Neural cell (in vitro differentiated cells): ENCODE measurements at regions not wholly inside any gene's neighbourhood (a gene's known extent, or its start where the extent isn't known, plus 50 kb on each side); places are given as distances from the start of the nearest gene placed in this dataset.

ENCODE experiments used
- H2AFZ ChIP-seq: fragments of 200-600, 300-800 bp; sonication (generic), shearing (Covaris generic); 2 replicates; pipeline ENCODE4 v1.6.0; 2014; ENCODE audit warnings: low read depth, mild to moderate bottlenecking, antibody characterized with exemption, low read length, moderate library complexity
- H3F3A ChIP-seq: fragments of 200-600 bp; shearing (Covaris generic); 2 replicates; pipeline ENCODE4 v1.6.1; 2016; ENCODE audit warnings: mild to moderate bottlenecking, moderate library complexity, mixed read lengths, antibody characterized with exemption, low read length; ENCODE audit not compliant: insufficient read depth, poor library complexity, severe bottlenecking
- H3K27ac ChIP-seq: fragments of 200-600, 300-800 bp; sonication (generic), shearing (Covaris generic); 2 replicates; pipeline ENCODE4 v1.5.1; 2014; ENCODE audit warnings: mild to moderate bottlenecking, low read length, moderate library complexity
- H3K27me3 ChIP-seq: fragments of 300-800, 200-600 bp; sonication (generic), shearing (Covaris generic); 2 replicates; pipeline ENCODE4 v1.6.0; 2014; ENCODE audit warnings: mild to moderate bottlenecking, low read depth, low read length, moderate library complexity; ENCODE audit not compliant: insufficient read depth
- H3K36me3 ChIP-seq: fragments of 300-800, 200-600 bp; sonication (generic), shearing (Covaris generic); 2 replicates; pipeline ENCODE4 v1.5.1; 2014; ENCODE audit warnings: mild to moderate bottlenecking, antibody characterized with exemption, low read length, moderate library complexity; ENCODE audit not compliant: insufficient read depth
- H3K4me2 ChIP-seq: fragments of 300-800, 200-600 bp; sonication (generic), shearing (Covaris generic); 2 replicates; pipeline ENCODE4 v1.6.0; 2014; ENCODE audit warnings: mild to moderate bottlenecking, low read length
- H3K4me3 ChIP-seq: fragments of 300-800, 200-600 bp; sonication (generic), shearing (Covaris generic); 2 replicates; pipeline ENCODE4 v1.5.1; 2014; ENCODE audit warnings: mild to moderate bottlenecking, low read length, moderate library complexity
- H3K79me2 ChIP-seq: fragments of 200-600 bp; shearing (Covaris generic); replicated peaks from 2 replicates; pipeline ENCODE4 v1.6.0; 2014; ENCODE audit warnings: mild to moderate bottlenecking, low read length, moderate library complexity; ENCODE audit not compliant: insufficient read depth
- H3K9ac ChIP-seq: fragments of 300-800, 200-600 bp; sonication (generic), shearing (Covaris generic); 2 replicates; pipeline ENCODE4 v1.6.1; 2016; ENCODE audit warnings: mild to moderate bottlenecking, low read length, mixed read lengths
- H3K9me2 ChIP-seq: fragments of 200-600 bp; shearing (Covaris generic); 2 replicates; pipeline ENCODE4 v1.6.1; 2016; ENCODE audit warnings: mild to moderate bottlenecking, low read length, mixed read lengths; ENCODE audit not compliant: insufficient read depth
- H3K9me3 ChIP-seq: fragments of 200-600, 300-800 bp; sonication (generic), shearing (Covaris generic); 2 replicates; pipeline ENCODE4 v1.6.1; 2016; ENCODE audit warnings: mild to moderate bottlenecking, mixed run types, low read length, moderate library complexity, mixed read lengths
- H4K20me1 ChIP-seq: fragments of 200-600 bp; shearing (Covaris generic); 2 replicates; pipeline ENCODE4 v1.6.1; 2016; ENCODE audit warnings: mild to moderate bottlenecking, mixed run types; ENCODE audit not compliant: insufficient read depth
- EP300 ChIP-seq: fragments of 450-650 bp; conservative IDR thresholded peaks from 2 replicates; pipeline ENCODE4 v1.6.1; 2014; ENCODE audit warnings: antibody characterized with exemption, mild to moderate bottlenecking, moderate library complexity; ENCODE audit not compliant: poor library complexity, severe bottlenecking
- EZH2 ChIP-seq: fragments of 200-600, 300-800 bp; shearing (Covaris generic), sonication (generic); IDR thresholded peaks from 2 replicates; pipeline ENCODE4 v1.6.1; 2014; ENCODE audit warnings: antibody characterized with exemption, low read length, borderline replicate concordance, mild to moderate bottlenecking; ENCODE audit not compliant: insufficient read depth, poor library complexity, severe bottlenecking
- MXI1 ChIP-seq: fragments of 450-650 bp; conservative IDR thresholded peaks from 2 replicates; pipeline ENCODE4 v1.6.1; 2014; ENCODE audit warnings: antibody characterized with exemption, mild to moderate bottlenecking; ENCODE audit not compliant: poor library complexity, severe bottlenecking
- POLR2AphosphoS5 ChIP-seq: IDR thresholded peaks from 2 replicates; pipeline ENCODE4 v1.6.1; 2012
- RAD21 ChIP-seq: fragments of 450-650 bp; conservative IDR thresholded peaks from 2 replicates; pipeline ENCODE4 v1.6.1; 2014; ENCODE audit warnings: antibody characterized with exemption, mild to moderate bottlenecking, moderate library complexity
- REST ChIP-seq: IDR thresholded peaks from 2 replicates; pipeline ENCODE4 v1.6.1; 2012; ENCODE audit warnings: borderline replicate concordance
- SMC3 ChIP-seq: fragments of 450-650 bp; conservative IDR thresholded peaks from 2 replicates; pipeline ENCODE4 v1.6.1; 2014; ENCODE audit warnings: antibody characterized with exemption, mild to moderate bottlenecking, moderate library complexity; ENCODE audit not compliant: poor library complexity
- TAF1 ChIP-seq: IDR thresholded peaks from 2 replicates; pipeline ENCODE4 v1.6.1; 2012; ENCODE audit warnings: low read depth
- TF ChIP-seq, protein P1 (sequence below): fragments of 450-650 bp; IDR thresholded peaks from 2 replicates; pipeline ENCODE4 v1.5.1; 2014; ENCODE audit warnings: antibody characterized with exemption, mild to moderate bottlenecking, moderate library complexity; ENCODE audit not compliant: poor library complexity, severe bottlenecking

DNA sequence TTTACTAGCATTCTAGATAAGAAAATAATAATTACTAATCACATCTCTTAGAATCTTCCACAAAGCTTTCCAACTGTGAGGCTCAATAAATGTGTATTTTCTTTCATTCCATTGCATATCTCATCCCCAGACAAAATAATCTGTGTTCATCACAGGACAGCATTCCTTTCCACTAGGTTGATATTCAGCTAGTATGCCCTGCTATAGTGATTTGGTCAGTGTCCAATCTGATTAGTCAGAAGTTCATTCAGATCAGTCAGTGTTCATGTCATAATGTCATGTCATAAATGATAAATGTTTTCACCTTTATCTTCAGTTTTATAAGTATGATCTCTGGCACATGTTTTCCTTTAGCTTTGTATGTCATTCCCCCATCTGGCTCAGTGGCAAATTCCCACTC is 611.4 kb downstream of the KCTD8 start:
- Histone ChIP-seq H3K9me3 (no peaks in the 10 kb centered on the region), H3K27ac (no peak overlapping the region), H3K79me2 (no peaks in the 10 kb centered on the region), H3K4me3 (no peak overlapping the region), H3F3A (no peaks in the 10 kb centered on the region), H3K27me3 (no peaks in the 10 kb centered on the region), H3K36me3 (no peaks in the 10 kb centered on the region), H2AFZ (no peak overlapping the region), H3K9me2 (no peaks in the 10 kb centered on the region), H3K4me2 (no peak overlapping the region), H3K9ac (no peak overlapping the region), H4K20me1 (no peaks in the 10 kb centered on the region)
- no peak for TF ChIP-seq REST
- TF ChIP-seq, protein P1, sequence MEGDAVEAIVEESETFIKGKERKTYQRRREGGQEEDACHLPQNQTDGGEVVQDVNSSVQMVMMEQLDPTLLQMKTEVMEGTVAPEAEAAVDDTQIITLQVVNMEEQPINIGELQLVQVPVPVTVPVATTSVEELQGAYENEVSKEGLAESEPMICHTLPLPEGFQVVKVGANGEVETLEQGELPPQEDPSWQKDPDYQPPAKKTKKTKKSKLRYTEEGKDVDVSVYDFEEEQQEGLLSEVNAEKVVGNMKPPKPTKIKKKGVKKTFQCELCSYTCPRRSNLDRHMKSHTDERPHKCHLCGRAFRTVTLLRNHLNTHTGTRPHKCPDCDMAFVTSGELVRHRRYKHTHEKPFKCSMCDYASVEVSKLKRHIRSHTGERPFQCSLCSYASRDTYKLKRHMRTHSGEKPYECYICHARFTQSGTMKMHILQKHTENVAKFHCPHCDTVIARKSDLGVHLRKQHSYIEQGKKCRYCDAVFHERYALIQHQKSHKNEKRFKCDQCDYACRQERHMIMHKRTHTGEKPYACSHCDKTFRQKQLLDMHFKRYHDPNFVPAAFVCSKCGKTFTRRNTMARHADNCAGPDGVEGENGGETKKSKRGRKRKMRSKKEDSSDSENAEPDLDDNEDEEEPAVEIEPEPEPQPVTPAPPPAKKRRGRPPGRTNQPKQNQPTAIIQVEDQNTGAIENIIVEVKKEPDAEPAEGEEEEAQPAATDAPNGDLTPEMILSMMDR = no peak

- no peak overlapping the region for H3K27ac ChIP-seq
- H3K9me3 ChIP-seq = no peaks in the 10 kb centered on the region
- H3K79me2 ChIP-seq = no peaks in the 10 kb centered on the region
- TF ChIP-seq POLR2AphosphoS5 (no peak), EP300 (no peak), MXI1 (no peak), SMC3 (no peak), EZH2 (no peak), TAF1 (no peak), REST (no peak), RAD21 (no peak)
- TF ChIP-seq, protein P1 = no peak
- no peak overlapping the region for H2AFZ ChIP-seq
- H3K9ac ChIP-seq = no peak overlapping the region
- no peaks in the 10 kb centered on the region for H3K9me2 ChIP-seq
- no peak overlapping the region for H3K4me3 ChIP-seq
- no peaks in the 10 kb centered on the region for H3F3A ChIP-seq
- H4K20me1 ChIP-seq = no peaks in the 10 kb centered on the region
- H3K27me3 ChIP-seq = no peaks in the 10 kb centered on the region
- no peaks in the 10 kb centered on the region for H3K36me3 ChIP-seq
- H3K4me2 ChIP-seq = no peak overlapping the region
These were observed 611.0 kb downstream of the KCTD8 start for GRCh38 chr4:43837604-43838003.
